Thoracic aorta (tissue), 2 donors: ENCODE measurements at regions not wholly inside any gene's neighbourhood (a gene's known extent, or its start where the extent isn't known, plus 50 kb on each side); places are given as distances from the start of the nearest gene placed in this dataset.

Experiments
- ATAC-seq: fragments of 150-250 bp; one replicate; pipeline ENCODE4 v1.8.0; 2017; ENCODE audit warnings: low read depth; ENCODE audit not compliant: insufficient number of reproducible peaks, low FRiP score
- DNase-seq: peaks from one replicate; pipeline ENCODE4 v3.0.0-alpha.2; 2020; ENCODE audit warnings: low spot score
- H3K27ac ChIP-seq, 2 donors: fragments of 200-600 bp; sonication (generic); 1 replicate in 1 of 2; 2 replicates in 1 of 2; pipeline ENCODE4 v1.5.1; 2016; ENCODE audit warnings: mild to moderate bottlenecking in 2 of 2, moderate library complexity in 2 of 2
- H3K27me3 ChIP-seq: fragments of 200-600 bp; sonication (generic); replicated peaks from 2 replicates; pipeline ENCODE4 v1.6.0; 2016; ENCODE audit warnings: mild to moderate bottlenecking; ENCODE audit not compliant: insufficient read depth
- H3K36me3 ChIP-seq: fragments of 200-600 bp; sonication (generic); one replicate; pipeline ENCODE4 v1.5.1; 2016
- H3K4me1 ChIP-seq, 2 donors: fragments of 200-600 bp; sonication (generic); 1 replicate in 1 of 2; 2 replicates in 1 of 2; pipeline versions ENCODE4 v1.5.1 to v1.6.0; 2016; ENCODE audit warnings: low read depth in 2 of 2, mild to moderate bottlenecking in 1 of 2; ENCODE audit not compliant: control insufficient read depth in 1 of 2
- H3K4me3 ChIP-seq: fragments of 200-600 bp; sonication (generic); 2 replicates; pipeline ENCODE4 v1.5.1; 2016; ENCODE audit warnings: mild to moderate bottlenecking
- H3K9me3 ChIP-seq: fragments of 200-600 bp; sonication (generic); 2 replicates; pipeline ENCODE4 v1.5.1; 2016
- TF ChIP-seq, protein P1 (sequence below): fragments of 200-600 bp; sonication (generic); IDR thresholded peaks from one replicate; pipeline ENCODE4 v1.5.1; 2019; ENCODE audit warnings: antibody characterized with exemption

DNA sequence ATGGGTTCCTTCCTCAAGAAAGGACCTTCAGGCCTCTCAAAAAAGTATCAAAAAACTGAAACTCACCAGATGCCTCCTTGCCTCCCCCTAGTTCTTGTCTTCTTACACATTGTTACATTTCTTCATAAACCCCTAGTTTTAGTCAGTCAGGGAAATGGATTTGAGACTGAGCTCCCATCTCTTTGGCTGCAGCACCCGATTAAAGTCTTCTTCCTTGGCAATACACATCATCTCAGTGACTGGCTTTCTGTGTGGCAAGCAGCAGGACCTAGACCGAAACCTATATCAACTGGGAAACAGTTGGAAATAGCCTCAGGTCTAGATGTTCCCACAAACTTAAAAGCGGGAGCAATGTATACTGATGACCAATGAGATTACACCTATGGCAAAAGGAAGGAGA lies 512.2 kb upstream of the PKDCC start:
- H3K4me3 ChIP-seq = no peak overlapping the region
- H3K4me1 ChIP-seq = peaks cover 0 to 9% of the 10 kb centered on the region in 2 donors
- no peaks in the 10 kb centered on the region for H3K27me3 ChIP-seq
- DNase-seq = no peak
- TF ChIP-seq, protein P1, sequence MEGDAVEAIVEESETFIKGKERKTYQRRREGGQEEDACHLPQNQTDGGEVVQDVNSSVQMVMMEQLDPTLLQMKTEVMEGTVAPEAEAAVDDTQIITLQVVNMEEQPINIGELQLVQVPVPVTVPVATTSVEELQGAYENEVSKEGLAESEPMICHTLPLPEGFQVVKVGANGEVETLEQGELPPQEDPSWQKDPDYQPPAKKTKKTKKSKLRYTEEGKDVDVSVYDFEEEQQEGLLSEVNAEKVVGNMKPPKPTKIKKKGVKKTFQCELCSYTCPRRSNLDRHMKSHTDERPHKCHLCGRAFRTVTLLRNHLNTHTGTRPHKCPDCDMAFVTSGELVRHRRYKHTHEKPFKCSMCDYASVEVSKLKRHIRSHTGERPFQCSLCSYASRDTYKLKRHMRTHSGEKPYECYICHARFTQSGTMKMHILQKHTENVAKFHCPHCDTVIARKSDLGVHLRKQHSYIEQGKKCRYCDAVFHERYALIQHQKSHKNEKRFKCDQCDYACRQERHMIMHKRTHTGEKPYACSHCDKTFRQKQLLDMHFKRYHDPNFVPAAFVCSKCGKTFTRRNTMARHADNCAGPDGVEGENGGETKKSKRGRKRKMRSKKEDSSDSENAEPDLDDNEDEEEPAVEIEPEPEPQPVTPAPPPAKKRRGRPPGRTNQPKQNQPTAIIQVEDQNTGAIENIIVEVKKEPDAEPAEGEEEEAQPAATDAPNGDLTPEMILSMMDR = no peak
- no peaks in the 10 kb centered on the region for H3K9me3 ChIP-seq
- no peak for ATAC-seq
- H3K27ac ChIP-seq = no peak overlapping the region
- no peaks in the 10 kb centered on the region for H3K36me3 ChIP-seq

DNA sequence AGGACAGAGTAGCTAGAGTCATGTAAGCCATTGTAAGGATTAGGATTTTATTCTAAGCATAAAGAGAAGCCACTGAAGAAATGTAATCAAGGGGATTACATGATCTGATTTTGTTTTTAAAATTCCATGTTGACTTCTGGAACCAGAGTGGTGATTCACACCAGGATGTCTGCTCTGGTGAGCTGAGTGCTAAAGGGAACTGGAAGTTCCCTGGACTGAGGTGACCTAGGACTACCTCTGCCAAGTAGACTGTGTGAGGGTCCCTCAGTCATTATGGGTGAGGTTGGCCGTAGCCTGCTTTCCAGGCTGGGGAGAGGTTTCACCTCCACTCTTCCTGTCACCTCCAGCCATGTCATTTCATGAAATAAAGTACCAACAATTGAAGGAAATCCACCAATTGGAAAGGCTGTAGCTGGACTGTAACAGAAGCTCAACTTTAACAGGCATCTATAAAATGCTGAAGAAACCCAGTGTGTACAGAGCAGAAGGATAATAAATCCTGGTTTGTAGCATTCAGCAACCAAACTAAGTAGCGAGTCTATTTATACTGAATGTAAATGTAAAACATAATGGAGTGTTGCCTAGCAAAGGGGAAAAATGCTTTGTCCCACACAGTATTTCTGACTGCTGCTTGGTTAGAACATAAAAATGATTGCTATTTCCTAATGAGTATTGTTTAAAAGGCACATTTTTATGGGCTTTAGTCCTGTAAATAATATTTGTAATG lies 507.4 kb upstream of the PKDCC start:
- H3K36me3 ChIP-seq = no peaks in the 10 kb centered on the region
- ATAC-seq (no peak), DNase-seq (no peak)
- TF ChIP-seq, protein P1 = no peak
- H3K4me3 ChIP-seq = no peak overlapping the region
- H3K27me3 ChIP-seq = no peaks in the 10 kb centered on the region
- no peak overlapping the region for H3K27ac ChIP-seq
- peaks cover 0 to 9% of the 10 kb centered on the region in 2 donors for H3K4me1 ChIP-seq
- no peaks in the 10 kb centered on the region for H3K9me3 ChIP-seq

DNA sequence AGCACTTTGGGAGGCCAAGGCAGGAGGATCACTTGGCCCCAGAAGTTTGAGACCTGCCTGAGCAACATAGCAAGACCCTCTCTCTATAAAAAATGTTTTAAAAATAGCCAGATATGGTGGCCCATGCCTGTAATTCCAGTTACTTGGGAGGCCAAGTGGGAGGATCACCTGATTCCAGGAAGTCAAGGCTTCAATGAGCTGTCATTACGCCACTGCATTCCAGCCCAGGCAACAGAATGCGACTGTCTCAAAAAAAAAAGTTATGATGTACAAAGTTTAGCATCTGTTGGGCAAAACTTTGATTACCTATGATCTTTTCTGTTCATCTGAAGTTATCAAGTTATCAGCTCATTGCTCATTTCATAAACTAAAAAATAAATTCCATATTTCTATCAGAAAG lies 504.1 kb upstream of the PKDCC start:
- ATAC-seq (no peak), DNase-seq (no peak)
- no peak overlapping the region for H3K27ac ChIP-seq
- TF ChIP-seq, protein P1 = no peak
- no peaks in the 10 kb centered on the region for H3K9me3 ChIP-seq
- H3K4me1 ChIP-seq = peaks cover 0 to 9% of the 10 kb centered on the region in 2 donors
- H3K4me3 ChIP-seq = no peak overlapping the region
- H3K36me3 ChIP-seq = no peaks in the 10 kb centered on the region
- no peaks in the 10 kb centered on the region for H3K27me3 ChIP-seq

DNA sequence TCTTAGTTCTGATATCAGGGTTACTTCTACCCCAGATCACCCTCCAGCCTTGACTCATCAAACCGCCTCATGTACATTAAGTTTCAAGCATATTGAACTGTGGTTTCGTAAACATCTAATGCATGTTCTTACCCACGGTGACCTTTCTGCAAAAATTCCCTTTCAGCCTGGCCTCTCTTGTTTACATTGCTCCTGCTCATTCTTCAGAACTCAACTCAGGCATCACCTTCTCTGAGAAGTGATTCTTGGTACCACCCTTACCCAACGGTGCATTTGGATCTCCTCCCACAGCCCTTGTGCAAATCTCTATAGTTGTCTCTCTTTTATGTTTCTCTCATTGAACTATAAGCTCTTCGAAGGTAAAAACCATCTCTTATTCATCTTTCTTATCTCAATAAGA lies 503.1 kb upstream of the PKDCC start:
- Histone ChIP-seq H3K4me1 (peaks cover 0 to 7% of the 10 kb centered on the region in 2 donors), H3K4me3 (no peak overlapping the region), H3K27me3 (no peaks in the 10 kb centered on the region), H3K9me3 (no peaks in the 10 kb centered on the region), H3K36me3 (no peaks in the 10 kb centered on the region), H3K27ac (no peak overlapping the region)
- DNase-seq (no peak), ATAC-seq (no peak)
- TF ChIP-seq, protein P1 = no peak

DNA sequence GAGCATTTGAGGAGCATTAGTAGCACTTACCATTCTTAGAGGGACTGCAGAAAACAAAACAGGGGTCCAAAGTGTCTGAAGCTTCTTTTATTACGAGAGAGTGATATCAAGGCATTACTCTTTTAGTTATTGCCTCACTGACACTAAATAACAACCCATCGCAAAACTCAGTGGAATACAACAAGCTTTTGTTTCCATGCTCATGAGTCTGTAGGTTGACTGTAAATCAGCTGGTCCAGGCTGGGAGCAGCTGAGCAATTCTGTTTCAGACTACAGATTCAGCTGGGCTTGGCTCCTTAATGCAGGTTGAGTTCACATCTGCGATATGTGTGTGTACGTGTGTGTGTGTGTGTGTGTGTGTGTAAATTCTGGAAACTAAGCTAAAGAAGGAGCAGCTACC lies 501.8 kb upstream of the PKDCC start:
- DNase-seq = no peak
- Histone ChIP-seq H3K27me3 (no peaks in the 10 kb centered on the region), H3K27ac (no peak overlapping the region), H3K4me1 (no peaks in the 10 kb centered on the region), H3K36me3 (no peaks in the 10 kb centered on the region), H3K4me3 (no peak overlapping the region), H3K9me3 (no peaks in the 10 kb centered on the region)
- no peak for ATAC-seq
- TF ChIP-seq, protein P1 = no peak
